LNCAP (cell line): ENCODE measurements at regions not wholly inside any gene's neighbourhood (a gene's known extent, or its start where the extent isn't known, plus 50 kb on each side); places are given as distances from the start of the nearest gene placed in this dataset.

Experiments used
- TF ChIP-seq, protein P1 (sequence below): fragments of 450-650 bp; IDR thresholded peaks from 2 replicates; pipeline ENCODE4 v1.5.1; 2017; ENCODE audit warnings: mild to moderate bottlenecking

DNA sequence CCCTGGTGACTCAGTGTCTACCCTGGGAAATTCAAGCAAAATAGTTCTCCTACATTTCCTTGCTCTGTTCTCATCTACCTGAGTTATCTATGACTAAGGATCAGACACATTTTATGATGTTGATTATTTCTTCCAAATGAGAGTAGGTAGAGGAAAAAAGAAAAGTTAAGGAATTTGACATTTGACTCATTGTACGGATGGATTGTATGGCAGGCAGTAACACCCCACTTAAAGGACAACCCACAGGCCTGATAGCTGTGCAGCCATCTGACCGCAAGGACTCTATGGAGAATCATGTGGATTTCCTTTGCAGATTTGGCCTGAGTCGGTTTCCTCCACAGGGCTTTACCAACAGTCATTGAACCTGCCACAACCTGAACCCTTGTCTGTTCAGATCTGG is 540.3 kb downstream of the BCL11B start:
- TF ChIP-seq, protein P1, sequence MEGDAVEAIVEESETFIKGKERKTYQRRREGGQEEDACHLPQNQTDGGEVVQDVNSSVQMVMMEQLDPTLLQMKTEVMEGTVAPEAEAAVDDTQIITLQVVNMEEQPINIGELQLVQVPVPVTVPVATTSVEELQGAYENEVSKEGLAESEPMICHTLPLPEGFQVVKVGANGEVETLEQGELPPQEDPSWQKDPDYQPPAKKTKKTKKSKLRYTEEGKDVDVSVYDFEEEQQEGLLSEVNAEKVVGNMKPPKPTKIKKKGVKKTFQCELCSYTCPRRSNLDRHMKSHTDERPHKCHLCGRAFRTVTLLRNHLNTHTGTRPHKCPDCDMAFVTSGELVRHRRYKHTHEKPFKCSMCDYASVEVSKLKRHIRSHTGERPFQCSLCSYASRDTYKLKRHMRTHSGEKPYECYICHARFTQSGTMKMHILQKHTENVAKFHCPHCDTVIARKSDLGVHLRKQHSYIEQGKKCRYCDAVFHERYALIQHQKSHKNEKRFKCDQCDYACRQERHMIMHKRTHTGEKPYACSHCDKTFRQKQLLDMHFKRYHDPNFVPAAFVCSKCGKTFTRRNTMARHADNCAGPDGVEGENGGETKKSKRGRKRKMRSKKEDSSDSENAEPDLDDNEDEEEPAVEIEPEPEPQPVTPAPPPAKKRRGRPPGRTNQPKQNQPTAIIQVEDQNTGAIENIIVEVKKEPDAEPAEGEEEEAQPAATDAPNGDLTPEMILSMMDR: no peak

DNA sequence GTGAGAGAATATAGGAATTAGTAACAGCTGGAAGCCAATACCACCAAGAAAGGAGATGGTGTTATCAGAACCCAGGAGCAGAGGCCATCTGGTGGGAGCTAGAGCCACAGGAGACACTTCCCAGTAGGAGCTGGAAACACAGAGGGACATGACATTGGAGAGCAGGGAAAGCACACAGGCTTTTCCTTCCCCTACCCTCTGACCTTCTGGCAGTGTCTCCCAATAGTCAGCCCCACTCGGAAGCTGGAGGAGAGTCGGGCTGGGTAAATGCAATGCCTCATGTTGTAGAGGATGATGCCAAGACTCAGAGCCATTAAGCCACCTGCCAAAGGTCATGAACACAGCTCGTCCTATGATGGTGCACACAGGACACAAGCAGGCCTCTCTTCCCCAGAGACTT is 538.5 kb downstream of the BCL11B start:
- TF ChIP-seq, protein P1: no peak

DNA sequence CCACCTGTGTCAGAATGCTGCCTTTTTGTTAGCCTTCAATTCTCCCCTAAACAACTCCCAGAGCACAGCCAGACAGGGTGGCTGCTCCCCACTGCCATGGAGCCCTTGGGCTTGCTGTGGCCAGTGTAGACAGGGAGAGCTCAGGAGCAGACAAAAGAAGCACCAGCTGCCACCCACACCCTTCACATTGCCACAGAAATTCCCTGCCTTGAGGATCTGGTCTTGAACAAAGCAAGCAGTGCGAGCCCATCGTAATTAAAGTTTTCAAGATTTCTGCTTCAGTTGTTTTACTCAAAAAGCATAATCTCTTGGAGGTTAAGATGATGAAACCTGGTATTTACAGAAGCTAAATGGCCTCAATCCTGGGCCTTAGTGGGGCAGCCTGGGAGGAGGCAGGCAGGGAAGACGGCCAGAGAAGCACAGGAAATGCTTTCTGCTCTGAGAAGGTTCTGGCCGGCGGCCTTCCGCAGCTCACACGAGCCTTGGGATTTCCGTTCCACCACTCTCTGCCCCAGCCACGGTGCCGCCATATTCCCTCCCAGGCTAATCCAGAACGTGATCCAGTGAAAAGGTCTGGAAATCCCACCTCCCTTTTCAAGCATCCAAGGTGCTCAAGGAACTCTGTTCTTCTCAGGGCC is 535.2 kb downstream of the BCL11B start:
- TF ChIP-seq, protein P1: no peak

DNA sequence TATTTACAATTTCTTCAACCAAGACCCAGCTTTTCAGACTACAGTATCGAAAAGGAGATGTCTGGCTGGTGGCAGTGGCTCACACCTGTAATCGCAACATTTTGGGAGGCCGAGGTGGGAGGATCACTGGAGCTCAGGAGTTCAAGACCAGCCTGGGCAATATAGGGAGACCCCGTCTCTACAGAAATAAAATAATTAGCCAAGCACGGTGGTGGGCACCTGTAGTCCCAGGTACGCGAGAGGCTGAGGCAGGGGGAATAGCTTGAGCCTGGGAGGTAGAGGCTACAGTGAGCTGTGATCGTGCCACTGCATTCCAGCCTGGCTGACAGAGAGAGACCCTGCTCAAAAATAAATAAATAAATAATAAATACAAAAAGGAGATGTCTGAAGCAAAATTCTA is 530.5 kb downstream of the BCL11B start:
- TF ChIP-seq, protein P1: no peak

DNA sequence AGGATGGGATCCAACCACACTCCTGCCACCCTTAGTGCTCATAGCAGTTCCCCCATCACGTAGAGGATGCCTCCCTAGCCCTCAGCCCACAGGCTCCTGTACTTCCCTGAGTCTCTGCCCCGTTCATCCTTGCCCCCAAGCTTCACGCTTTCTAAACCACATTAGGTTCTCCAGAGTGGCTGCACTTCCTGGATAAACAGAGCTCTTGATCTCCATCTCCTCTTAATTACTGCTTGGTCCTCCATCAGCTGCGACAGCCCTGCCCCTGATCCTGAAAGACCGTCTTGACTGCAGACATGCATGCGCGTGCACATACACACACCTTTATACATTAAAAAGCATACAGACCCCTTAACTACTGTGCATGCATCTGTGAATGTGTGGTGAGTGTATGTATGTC is 530.0 kb downstream of the BCL11B start:
- TF ChIP-seq, protein P1: no peak

DNA sequence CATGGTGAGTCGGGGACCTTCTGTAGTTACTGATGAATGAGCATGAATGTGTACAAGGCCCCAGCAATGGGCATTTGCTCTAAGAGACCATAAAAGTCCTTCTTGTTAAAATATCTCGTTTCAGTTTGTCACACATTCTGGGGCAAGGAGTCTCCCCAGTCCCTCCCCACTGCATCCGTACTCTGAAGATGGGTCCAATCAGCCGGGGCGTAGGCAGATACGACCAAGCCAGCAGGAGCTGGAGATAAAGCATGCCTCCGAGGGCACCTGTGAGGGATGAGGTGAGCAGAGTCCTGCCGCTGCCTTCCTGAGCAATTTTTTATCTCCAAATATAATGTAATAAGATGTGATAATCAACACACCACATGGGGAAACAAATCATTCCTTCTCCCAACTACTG is 528.5 kb downstream of the BCL11B start:
- TF ChIP-seq, protein P1: no peak

DNA sequence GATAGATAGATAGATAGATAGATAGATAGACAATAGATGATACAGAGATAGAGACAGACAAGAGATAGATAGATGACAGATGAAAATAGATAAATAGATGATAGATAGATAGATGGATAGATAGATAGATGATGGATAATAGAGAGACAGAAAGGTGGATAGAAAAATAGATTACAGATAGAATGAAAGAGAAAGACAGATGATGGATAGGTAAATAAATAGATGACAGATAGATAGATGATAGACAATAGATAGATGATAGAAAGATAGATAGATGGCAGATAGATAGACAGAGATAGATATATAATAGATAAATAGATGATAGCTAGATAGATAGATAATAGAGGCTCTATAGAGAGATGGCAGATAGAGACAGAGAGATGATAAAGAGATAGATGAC is 523.0 kb downstream of the BCL11B start:
- TF ChIP-seq, protein P1: no peak

DNA sequence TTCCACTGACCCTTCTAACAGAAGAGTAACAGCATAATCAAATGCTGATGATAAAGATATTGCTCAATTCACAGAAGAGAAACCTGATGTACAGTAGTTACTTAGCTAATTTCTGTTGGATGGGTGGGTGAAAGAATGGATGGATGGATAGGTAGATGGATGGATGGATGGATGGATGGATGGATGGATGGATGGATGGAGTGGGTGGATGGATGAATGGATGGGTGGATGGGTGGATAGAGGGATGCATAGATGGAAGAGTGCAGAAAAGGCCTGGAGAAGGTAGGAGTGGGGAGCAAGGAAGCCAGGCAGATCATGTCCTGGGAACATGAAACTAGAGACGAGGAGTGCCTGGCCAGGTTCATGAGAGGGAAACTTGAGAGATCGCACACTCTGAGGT is 520.9 kb downstream of the BCL11B start:
- TF ChIP-seq, protein P1: no peak
